C1 segment of cervical spinal cord (tissue), 14 donors: ENCODE measurements at regions not wholly inside any gene's neighbourhood (a gene's known extent, or its start where the extent isn't known, plus 50 kb on each side); places are given as distances from the start of the nearest gene placed in this dataset.
"Not testable (repeated sequence)": the region's sequence is repeated elsewhere in the genome, so short reads cannot be mapped to it uniquely, and the experiment has no call there.

Source experiments
- DNase-seq, 14 donors: peaks; one replicate each; lab custom pipeline; 2025; lab: John Stamatoyannopoulos, UW

GRCh38 chr16:64362193-64362592, 759.7 kb downstream of the CDH11 start:
- no peak for DNase-seq

GRCh38 chr16:64361753-64362152, 760.1 kb downstream of the CDH11 start:
- DNase-seq: no peak

GRCh38 chr16:64358291-64358690, 763.6 kb downstream of the CDH11 start:
- DNase-seq: no peak

- no peak for DNase-seq
Observed at GRCh38 chr16:64356267-64356666, 765.6 kb downstream of the CDH11 start.

GRCh38 chr16:64352246-64352645, 769.6 kb downstream of the CDH11 start:
- no peak for DNase-seq

GRCh38 chr16:64351121-64351520, 770.7 kb downstream of the CDH11 start:
- no peak for DNase-seq

- DNase-seq: no peak
Observed at GRCh38 chr16:64346080-64346479, 775.8 kb downstream of the CDH11 start.

- no peak for DNase-seq
Observed at GRCh38 chr16:64345142-64345541, 776.7 kb downstream of the CDH11 start.

GRCh38 chr16:64343820-64344443, 777.9 kb downstream of the CDH11 start:
- DNase-seq: not testable (repeated sequence)

- DNase-seq: no peak
Observed at GRCh38 chr16:64343061-64343819, 778.6 kb downstream of the CDH11 start.

GRCh38 chr16:64341336-64341735, 780.5 kb downstream of the CDH11 start:
- not testable (repeated sequence) for DNase-seq

- no peak for DNase-seq
Observed at GRCh38 chr16:64339052-64339770, 782.7 kb downstream of the CDH11 start.

- no peak for DNase-seq
Observed at GRCh38 chr16:64321881-64322280, 800.0 kb downstream of the CDH11 start.

- no peak for DNase-seq
Observed at GRCh38 chr16:64321066-64321465, 800.8 kb downstream of the CDH11 start.

GRCh38 chr16:64317601-64318000, 804.3 kb downstream of the CDH11 start:
- no peak for DNase-seq

GRCh38 chr16:64313726-64314125, 808.1 kb downstream of the CDH11 start:
- DNase-seq: no peak

GRCh38 chr16:64312980-64313379, 808.9 kb downstream of the CDH11 start:
- DNase-seq: no peak

GRCh38 chr16:64312292-64312691, 809.6 kb downstream of the CDH11 start:
- DNase-seq: no peak

- no peak for DNase-seq
Observed at GRCh38 chr16:64311241-64311640, 810.6 kb downstream of the CDH11 start.

- DNase-seq: no peak
Observed at GRCh38 chr16:64309398-64310110, 812.3 kb downstream of the CDH11 start.

GRCh38 chr16:64308721-64309120, 813.1 kb downstream of the CDH11 start:
- DNase-seq: no peak

GRCh38 chr16:64307431-64307830, 814.4 kb downstream of the CDH11 start:
- DNase-seq: no peak
